ENCODE measurements at regions not wholly inside any gene's neighbourhood (a gene's known extent, or its start where the extent isn't known, plus 50 kb on each side); places are given as distances from the start of the nearest gene placed in this dataset.

DNA sequence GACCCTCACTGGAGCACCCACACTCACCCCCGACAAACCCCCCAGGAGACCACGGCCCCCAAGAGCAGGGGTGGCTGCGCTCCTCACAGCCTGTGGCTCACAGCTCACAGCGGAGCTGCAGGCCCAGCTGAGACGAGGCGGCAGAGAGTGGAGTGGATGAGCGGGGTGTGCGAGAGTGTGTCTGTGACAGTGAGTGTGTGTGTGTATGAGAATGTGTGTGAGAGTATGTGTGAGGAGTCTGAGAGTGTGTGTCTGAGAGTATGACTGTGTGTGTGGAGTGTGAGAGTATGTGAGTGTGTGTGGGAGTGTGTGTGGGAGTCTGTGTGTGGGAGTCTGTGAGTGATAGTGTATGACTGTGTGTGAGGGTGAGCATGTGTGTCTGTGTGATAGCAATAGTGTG, 55.3 kb upstream of the ID2 start:
- peak; percentile 27 for DNase-seq (ENCODE audit: low read depth)

DNA sequence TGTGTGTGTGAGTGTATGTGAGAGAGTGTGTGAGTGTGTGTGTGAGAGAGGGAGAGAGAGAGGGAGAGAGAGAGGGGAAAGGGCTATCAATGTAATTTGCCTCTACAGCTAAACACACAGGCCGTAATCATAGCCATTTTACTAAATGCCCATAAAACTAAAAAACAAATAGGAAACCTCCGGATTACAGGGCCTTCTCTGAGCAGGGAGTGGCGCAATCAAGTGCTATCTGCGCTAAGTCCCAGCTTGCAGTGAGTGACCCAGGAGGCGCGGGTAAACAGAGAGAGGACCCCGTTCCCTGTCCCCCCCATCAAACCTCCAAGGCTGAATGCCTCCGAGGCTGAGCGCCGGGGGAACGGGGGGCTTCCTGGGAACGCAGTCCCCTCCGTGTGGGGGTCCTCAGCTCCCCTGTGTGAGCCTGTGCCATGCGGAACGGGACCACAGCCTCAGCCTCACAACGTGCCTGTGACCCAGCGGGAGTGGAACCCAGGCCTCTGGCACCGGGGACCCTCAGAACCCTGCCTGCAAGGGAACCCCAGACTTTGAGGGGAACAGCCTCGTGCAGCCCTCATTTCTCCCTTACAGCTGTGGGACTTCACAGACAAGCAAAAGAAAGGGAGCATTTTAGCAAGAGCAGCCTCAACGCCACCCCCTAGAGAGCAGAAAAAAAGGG, 54.7 kb upstream of the ID2 start:
- no peak for DNase-seq (ENCODE audit: low read depth)

DNA sequence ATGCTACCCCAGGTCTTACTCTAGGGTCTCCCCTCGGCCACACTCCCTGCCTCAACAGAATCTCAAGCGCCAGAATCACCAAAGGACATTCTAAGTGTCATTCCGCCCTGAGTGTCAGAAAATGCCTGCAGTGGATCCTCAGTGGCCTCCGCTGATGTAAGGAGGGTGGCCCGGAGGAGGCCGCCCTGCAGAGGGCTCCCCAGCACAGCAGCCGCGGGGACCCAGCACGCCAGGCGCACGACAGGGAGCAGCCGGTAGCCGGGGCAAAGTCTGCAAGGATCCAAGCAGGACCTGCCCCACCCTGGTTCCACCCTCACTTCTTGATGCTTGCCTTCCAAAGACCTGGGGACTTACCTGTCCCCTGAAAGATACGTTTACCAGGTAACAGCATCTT, 54.2 kb upstream of the ID2 start:
- DNase-seq (ENCODE audit: low read depth), result no peak

DNA sequence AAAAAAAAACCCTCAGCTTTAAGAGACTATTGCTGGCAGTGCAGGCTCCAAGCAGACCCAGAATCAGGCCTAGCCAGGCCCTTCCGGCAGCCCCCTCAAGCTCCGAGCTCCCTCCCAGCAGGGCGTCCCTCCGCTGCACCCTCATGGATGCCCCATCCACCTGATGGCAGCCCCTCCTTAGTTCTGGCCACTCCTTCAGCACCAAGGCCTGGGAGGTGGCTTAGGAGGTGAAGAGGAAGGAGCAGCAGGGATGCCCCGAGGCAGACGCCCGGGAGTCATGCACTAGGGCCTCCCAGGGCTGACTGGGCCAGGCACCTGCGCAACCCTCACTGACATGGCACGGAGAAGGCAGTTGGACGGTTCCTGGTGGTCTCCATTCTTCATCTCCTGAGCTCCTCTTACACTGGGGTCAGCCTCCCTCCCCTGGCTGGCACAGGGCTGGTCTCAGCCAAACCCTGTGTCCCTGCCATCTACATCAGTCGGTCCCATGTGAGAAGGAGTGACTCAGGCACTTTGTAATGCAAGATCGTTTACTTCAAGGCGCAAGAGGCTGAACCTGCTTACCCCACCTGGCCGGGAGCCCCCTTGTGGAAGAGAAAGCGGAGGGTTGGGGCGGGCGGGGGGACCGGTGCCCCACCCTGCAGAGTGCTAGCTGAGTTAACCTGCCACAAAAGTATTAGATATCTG, 53.5 kb upstream of the ID2 start:
- DNase-seq (ENCODE audit: low read depth), result no peak

DNA sequence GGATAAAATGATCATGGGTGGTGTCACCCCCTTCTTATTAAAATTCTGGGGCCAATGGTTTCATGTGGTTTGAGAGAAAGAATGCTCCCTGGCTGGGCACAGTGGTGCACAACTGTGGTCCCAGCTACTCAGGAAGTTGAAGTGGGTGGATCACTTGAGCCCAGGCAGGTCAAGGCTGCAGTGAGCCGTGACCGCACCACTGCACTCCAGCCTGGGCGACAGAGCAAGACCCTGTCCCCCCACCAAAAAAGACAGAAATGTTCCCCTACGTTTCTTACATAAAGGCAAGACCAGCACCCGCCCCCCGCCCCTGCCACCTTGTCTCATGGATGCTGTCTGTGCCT, 53.0 kb upstream of the ID2 start:
- DNase-seq (ENCODE audit: low read depth), result no peak

DNA sequence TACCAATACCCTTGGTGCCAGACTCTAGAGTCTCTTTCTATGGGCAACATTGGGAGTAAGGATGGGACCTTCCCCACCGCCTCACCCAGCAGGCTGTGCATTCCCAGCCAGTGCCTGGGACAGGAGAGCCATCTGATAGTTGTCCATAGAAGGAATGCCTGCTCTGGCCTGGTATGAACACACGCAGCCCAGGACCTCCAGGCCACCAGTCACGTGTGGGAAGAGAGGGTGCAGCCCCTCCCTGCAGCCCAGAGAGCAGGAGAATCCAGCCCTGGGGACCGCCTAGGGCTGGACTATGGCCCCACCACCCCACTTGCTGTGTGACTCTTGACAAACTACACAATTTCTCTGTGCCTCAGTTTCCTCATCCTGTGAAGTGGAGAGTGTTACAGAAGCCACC, 52.5 kb upstream of the ID2 start:
- no peak for DNase-seq (ENCODE audit: low read depth)

DNA sequence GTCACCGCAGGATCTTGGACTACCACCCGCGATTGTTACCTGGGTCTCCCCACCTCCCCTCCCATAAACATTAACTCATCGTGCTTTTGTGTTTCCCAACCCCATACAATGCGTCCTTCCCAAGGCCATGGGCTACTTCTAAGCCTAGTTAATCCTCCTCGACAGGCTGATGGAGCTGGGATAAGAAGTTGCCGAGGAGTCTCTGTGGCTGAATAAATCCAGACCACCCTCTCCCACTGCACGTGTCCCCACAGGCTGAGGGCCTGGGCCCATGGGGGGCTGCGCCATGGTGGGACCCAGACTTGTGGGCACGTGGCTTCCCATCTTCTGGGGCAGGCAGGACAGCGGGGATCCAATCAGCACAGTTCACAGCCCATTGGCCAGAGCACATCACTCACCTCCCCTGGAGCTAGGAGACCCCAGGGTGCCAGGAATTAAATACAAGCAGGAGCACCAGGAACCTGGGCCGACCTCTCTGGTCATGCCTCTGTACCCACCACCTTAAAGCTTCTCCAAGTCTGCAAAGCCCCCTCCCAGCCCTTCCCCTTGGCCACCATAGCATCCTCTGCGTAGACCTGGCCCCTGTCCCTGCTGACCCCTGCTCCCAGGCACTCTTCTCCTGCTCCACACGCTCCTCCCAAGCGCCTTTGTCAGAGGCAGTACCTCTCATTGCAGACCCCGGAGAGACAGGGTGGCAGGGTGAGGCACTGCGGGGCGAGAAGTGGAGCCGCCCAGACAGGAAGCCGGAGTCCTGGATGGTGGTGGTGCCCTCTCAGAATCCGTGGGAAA, 51.0 kb upstream of the ID2 start:
- DNase-seq (ENCODE audit: low read depth), result no peak

DNA sequence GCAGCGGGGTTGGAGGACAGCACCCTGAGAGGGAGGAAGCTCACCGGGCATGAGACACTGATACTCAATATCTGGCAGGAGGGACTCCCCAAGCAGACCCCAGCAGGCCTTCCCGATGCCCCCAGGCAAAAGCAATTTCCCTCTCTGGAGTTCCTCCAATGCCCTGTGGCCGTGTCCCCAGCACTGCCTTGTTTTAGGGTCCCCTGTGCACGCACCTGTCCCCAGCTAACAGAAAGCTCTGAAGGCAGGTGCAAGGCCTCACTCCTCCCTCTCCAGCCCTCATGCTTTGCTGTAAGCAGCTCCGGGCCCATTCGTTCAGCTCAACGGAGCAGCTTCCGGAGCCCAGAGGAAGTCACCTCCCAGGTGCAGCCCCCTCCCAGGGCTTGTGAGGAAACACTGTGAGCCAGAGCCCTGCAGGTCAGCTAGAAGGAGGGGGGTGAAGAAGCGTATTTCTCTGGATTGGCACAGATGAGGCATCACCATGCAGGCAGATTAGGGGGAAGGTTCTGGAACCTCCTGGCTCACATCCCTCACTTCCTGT, 50.3 kb upstream of the ID2 start:
- DNase-seq (ENCODE audit: low read depth), result no peak

All from CMK (cell line).